Peyer's patch (tissue), 4 donors: ENCODE measurements at regions not wholly inside any gene's neighbourhood (a gene's known extent, or its start where the extent isn't known, plus 50 kb on each side); places are given as distances from the start of the nearest gene placed in this dataset.

ENCODE experiments used
- POLR2A ChIP-seq, 2 donors: fragments of 450-650 bp; IDR thresholded peaks; one replicate each; pipeline ENCODE4 v1.5.1; 2017; ENCODE audit warnings: antibody characterized with exemption in 2 of 2, mild to moderate bottlenecking in 2 of 2, moderate library complexity in 2 of 2
- TF ChIP-seq, protein P1 (sequence below), 6 experiments: fragments of 450-650 bp in 4 of 6; fragments of 200-600 bp in 2 of 6; sonication (generic) in 1 of 6; IDR thresholded peaks; one replicate each; pipeline ENCODE4 v1.5.1; 2017 to 2019; ENCODE audit warnings: antibody characterized with exemption in 6 of 6, mild to moderate bottlenecking in 3 of 6, moderate library complexity in 1 of 6

DNA sequence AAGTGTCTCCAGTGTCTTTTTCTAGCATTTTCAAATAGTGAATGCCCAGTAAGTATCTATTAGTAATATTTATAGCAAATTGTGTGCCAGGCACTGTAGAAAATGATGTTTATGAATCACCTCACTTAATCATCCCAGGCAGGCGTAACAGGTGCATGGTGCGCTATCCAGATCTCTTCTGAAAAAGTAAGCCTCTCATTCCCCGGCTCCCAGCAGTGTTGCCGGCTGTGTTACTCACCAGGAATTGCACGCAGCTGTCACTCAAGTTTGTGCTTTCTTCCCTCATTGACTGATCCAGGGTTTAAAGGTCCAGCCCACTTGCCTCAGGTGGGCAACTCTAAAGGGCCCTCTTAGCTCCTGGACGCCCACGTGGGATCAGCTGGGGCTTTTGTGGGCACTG lies 173.8 kb upstream of the RASSF8 start:
- TF ChIP-seq, protein P1, sequence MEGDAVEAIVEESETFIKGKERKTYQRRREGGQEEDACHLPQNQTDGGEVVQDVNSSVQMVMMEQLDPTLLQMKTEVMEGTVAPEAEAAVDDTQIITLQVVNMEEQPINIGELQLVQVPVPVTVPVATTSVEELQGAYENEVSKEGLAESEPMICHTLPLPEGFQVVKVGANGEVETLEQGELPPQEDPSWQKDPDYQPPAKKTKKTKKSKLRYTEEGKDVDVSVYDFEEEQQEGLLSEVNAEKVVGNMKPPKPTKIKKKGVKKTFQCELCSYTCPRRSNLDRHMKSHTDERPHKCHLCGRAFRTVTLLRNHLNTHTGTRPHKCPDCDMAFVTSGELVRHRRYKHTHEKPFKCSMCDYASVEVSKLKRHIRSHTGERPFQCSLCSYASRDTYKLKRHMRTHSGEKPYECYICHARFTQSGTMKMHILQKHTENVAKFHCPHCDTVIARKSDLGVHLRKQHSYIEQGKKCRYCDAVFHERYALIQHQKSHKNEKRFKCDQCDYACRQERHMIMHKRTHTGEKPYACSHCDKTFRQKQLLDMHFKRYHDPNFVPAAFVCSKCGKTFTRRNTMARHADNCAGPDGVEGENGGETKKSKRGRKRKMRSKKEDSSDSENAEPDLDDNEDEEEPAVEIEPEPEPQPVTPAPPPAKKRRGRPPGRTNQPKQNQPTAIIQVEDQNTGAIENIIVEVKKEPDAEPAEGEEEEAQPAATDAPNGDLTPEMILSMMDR (IDR thresholded peaks at IDR 0.05), result no peak
- TF ChIP-seq POLR2A (IDR thresholded peaks at IDR 0.05), result no peak
